ENCODE measurements at regions not wholly inside any gene's neighbourhood (a gene's known extent, or its start where the extent isn't known, plus 50 kb on each side); places are given as distances from the start of the nearest gene placed in this dataset.

DNA sequence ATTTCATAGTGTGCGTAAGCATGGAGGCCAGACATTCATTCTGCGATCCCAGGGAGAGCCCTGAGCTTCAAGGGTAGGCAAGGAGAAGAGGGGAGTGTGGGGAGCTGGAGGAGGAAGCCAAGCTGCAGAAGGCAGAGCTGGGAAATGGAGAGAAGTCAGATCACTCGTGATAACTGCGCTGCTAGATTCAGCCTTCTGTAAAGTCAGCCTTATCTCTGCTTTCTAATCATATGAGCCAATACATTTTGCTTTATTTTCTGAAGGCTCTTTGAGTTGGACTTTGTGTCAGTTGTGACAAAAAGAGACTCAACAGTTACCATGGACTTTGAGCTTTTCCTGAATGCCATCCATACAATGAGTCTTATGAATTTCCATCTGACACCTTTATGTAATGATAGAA, 61.7 kb upstream of the CREB5 start:
- Mint-ChIP-seq H3K36me3 (ENCODE audit: low read depth) (no peaks in the 10 kb centered on the region), H3K9me3 (no peaks in the 10 kb centered on the region), H3K4me1 (ENCODE audit: low read depth) (no peaks in the 10 kb centered on the region), H3K27me3 (ENCODE audit: low read depth) (peaks cover 2% of the 10 kb centered on the region), H3K27ac (no peak overlapping the region), H3K4me3 (no peak overlapping the region)
- no peak for DNase-seq (ENCODE audit: low spot score)

DNA sequence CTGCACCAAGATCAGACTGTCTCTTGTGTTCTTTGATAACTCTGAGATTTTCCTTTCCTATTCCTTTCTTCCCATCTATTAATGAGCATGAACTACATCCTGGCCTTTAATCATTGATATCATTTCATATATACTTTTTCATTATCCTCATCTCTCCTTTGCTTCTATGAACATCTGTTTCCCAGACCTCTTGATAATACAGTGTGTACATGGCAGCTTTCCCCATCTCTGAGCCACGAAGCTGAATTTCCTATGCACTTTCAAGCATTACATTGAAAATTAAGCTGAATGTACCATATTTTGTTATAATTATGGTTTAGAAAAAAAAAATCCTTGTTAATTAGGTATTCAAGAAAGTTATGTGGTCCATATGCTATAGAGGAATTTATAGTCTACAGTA, 60.9 kb upstream of the CREB5 start:
- Mint-ChIP-seq H3K36me3 (ENCODE audit: low read depth) (no peaks in the 10 kb centered on the region), H3K27ac (no peak overlapping the region), H3K27me3 (ENCODE audit: low read depth) (peaks cover 2% of the 10 kb centered on the region), H3K4me1 (ENCODE audit: low read depth) (no peaks in the 10 kb centered on the region), H3K9me3 (no peaks in the 10 kb centered on the region), H3K4me3 (no peak overlapping the region)
- DNase-seq (ENCODE audit: low spot score) = no peak

DNA sequence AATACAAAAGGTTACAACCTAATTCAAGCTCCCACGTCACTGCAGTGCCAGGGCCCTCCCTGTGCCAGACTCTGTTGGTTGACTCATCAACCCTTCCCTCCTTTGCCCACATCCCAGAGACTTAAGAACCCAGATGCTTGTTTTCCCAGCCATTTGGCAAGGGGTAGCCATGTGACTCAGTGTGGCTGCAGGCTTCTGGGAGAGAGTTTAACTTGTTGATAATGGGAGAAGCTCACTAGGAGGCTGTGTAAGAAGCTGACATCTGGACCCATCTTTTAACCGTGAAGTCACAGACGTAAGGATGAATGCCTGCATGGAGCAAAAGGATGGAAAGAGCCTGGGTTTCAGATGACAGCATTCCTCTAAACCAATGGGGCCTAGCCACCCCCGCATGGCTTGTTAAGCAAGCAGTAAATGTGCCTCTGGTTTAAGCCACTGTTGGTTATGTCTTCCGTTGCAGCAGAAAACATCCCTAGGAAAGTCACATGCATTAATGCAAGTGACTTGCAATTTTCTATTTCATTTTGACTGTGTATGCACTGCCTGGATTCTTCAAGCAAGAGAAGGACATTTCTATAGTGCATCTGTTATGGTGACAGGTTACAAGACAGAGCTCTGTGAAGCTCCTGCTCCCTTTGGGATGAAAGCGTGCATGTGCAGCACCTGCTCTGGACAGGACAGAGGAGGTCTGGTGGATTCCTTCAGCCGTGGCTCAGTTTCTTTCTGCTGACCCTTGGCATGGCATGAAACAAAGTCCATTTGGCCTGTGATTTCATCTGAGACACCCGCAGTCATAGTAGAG, 57.5 kb upstream of the CREB5 start:
- DNase-seq (ENCODE audit: low spot score) = no peak
- no peaks in the 10 kb centered on the region for H3K4me1 Mint-ChIP-seq (ENCODE audit: low read depth)
- no peak overlapping the region for H3K27ac Mint-ChIP-seq
- H3K36me3 Mint-ChIP-seq (ENCODE audit: low read depth) = no peaks in the 10 kb centered on the region
- H3K4me3 Mint-ChIP-seq = no peak overlapping the region
- H3K27me3 Mint-ChIP-seq (ENCODE audit: low read depth) = peaks cover 9% of the 10 kb centered on the region
- H3K9me3 Mint-ChIP-seq = no peaks in the 10 kb centered on the region

DNA sequence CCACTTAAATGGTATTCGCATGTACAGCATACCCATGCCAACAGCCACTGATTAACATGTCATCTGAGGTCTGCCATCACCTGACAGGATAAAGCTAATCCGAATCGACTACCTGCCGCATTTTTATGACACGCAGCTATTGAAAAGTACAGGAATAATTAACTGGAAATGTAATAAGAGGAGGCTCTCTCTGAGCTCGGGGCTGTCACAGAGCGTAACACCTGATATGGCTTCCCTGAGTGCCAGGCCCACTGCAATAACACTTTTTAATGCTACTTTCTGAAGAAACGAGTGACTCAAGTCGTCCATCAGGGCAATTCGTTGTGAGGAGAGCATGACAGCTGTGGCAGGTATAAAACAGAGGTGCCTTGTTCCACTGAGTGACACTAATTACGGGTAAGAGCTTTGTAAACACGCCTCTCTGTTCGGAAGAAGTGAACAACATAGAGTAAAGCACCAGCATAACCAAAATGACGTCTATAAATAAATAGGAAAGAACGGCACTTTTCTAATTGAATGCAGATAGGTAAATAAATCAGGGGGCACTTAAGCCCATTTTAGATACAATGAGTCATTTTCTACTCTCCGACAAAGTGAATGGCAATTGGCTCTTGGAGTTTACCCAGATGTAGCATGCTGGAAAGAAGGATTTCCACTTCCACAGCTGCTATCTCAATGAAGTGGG, 56.5 kb upstream of the CREB5 start:
- no peak overlapping the region for H3K27ac Mint-ChIP-seq
- DNase-seq (ENCODE audit: low spot score) = no peak
- H3K9me3 Mint-ChIP-seq = no peaks in the 10 kb centered on the region
- H3K27me3 Mint-ChIP-seq (ENCODE audit: low read depth) = peaks cover 9% of the 10 kb centered on the region
- H3K4me3 Mint-ChIP-seq = no peak overlapping the region
- H3K4me1 Mint-ChIP-seq (ENCODE audit: low read depth) = no peaks in the 10 kb centered on the region
- H3K36me3 Mint-ChIP-seq (ENCODE audit: low read depth) = no peaks in the 10 kb centered on the region

DNA sequence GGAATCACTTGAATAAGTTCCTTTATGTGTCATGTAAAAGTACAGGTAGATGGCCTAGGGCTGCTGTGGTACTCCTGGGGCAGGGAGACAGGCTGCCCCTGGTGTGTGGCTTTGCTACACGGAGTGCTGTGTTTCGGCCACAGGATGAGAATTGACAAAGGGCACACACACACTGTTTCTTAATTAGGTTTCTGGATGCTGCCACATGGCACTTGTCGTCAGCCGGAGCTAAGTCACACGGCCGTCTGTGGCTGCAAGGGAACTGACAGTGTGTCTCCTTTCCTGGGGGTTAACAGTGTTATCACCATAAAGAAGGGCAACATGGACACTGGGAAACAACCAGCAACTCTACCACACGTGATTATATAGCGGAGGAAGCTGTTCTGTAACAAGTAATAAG, 55.7 kb upstream of the CREB5 start:
- H3K27ac Mint-ChIP-seq = no peak overlapping the region
- no peak overlapping the region for H3K4me3 Mint-ChIP-seq
- peaks cover 7% of the 10 kb centered on the region for H3K27me3 Mint-ChIP-seq (ENCODE audit: low read depth)
- H3K9me3 Mint-ChIP-seq = no peaks in the 10 kb centered on the region
- no peaks in the 10 kb centered on the region for H3K4me1 Mint-ChIP-seq (ENCODE audit: low read depth)
- no peak for DNase-seq (ENCODE audit: low spot score)
- no peaks in the 10 kb centered on the region for H3K36me3 Mint-ChIP-seq (ENCODE audit: low read depth)

DNA sequence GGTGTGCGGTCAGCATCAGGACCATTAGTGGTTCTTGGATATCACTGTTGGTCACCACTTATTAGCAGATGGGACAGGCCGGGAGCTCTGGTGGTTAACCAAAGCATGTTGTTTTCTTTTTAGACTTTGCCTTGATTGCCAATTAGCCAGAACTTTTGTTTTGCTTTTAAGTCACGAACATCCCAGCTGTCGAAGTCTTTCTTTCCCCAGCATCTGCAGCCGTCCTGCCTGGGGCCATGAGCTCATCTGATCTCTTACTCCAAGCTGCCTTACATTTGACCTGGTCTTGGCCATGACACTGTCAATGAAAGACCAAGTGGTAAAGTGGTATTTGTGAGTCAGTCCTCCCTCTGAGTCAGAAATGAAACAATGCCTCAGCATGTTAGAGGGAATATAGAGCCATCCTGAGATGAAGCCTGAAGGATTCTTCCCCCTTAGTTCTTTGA, 53.9 kb upstream of the CREB5 start:
- H3K27me3 Mint-ChIP-seq (ENCODE audit: low read depth) = peaks cover 7% of the 10 kb centered on the region
- H3K4me1 Mint-ChIP-seq (ENCODE audit: low read depth) = no peaks in the 10 kb centered on the region
- no peak overlapping the region for H3K27ac Mint-ChIP-seq
- DNase-seq (ENCODE audit: low spot score) = no peak
- no peak overlapping the region for H3K4me3 Mint-ChIP-seq
- H3K36me3 Mint-ChIP-seq (ENCODE audit: low read depth) = no peaks in the 10 kb centered on the region
- no peaks in the 10 kb centered on the region for H3K9me3 Mint-ChIP-seq

DNA sequence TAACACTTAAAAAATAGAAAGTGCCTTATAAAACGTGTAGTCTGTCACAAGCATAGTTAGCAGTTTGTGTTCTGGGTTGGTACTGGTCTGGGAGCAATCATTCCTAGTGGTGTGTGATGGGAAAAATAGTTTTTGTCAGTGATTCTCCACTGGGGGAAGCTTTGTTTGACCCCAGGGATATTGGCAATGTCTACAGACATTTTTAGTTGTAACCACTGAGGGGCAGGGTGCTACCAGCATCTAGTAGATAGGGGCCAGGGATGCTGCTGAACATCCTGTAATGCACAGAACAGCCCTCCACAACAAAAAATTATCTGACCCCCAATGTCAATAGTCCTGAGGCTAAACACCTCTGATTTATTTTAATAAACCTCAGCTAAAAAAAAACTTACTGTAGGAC, 51.6 kb upstream of the CREB5 start:
- Mint-ChIP-seq H3K36me3 (ENCODE audit: low read depth) (no peaks in the 10 kb centered on the region), H3K4me3 (no peak overlapping the region)

DNA sequence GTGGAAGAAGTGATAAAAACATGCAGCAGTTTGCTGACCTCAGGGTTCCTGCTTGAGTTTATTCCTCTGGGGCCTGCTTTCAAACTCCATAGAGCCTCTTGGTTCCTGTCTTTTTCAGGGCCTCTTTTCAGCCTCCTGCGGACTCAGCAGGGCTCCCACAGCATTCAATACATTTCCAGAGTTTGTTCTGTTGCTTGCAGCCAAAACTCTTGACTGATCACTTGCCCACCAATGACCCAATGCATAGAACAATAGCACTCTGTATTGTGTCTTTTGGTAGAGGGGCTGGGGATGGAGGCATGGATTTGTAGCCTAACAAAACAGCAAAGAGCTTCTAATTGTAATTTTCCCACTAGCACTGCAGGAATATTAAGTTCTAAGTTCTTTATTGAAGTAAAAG, 50.8 kb upstream of the CREB5 start:
- Mint-ChIP-seq H3K36me3 (ENCODE audit: low read depth) (no peaks in the 10 kb centered on the region), H3K27me3 (ENCODE audit: low read depth) (peaks cover 7% of the 10 kb centered on the region), H3K9me3 (peaks cover 7% of the 10 kb centered on the region), H3K27ac (no peak overlapping the region), H3K4me3 (no peak overlapping the region), H3K4me1 (ENCODE audit: low read depth) (no peaks in the 10 kb centered on the region)
- no peak for DNase-seq (ENCODE audit: low spot score)

More for the DNA sequence above, 51.6 kb upstream of the CREB5 start:
- peaks cover 7% of the 10 kb centered on the region for H3K27me3 Mint-ChIP-seq (ENCODE audit: low read depth)
- no peak overlapping the region for H3K27ac Mint-ChIP-seq
- peaks cover 7% of the 10 kb centered on the region for H3K9me3 Mint-ChIP-seq
- H3K4me1 Mint-ChIP-seq (ENCODE audit: low read depth) = no peaks in the 10 kb centered on the region
- DNase-seq (ENCODE audit: low spot score) = no peak

DNA sequence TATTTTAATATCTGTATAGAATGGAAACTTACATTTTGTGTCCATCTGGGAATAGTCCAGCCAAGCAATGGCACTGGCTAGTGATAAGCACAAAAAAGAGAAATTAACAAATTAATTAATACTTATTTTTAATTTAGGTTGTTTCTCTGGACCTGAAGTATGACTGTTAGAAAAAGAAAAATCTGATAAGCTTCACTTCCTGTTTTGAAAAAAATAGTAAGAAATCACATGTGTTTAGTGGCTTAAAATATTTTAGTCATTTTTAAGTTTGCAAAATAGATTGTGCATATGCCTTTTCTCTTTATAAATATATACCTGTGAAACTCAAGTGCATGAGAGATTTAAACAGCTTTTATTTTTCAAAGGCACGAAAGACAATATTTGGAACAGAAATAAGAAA, 50.1 kb upstream of the CREB5 start:
- Mint-ChIP-seq H3K4me1 (ENCODE audit: low read depth) (no peaks in the 10 kb centered on the region), H3K27me3 (ENCODE audit: low read depth) (peaks cover 7% of the 10 kb centered on the region), H3K9me3 (peaks cover 7% of the 10 kb centered on the region), H3K27ac (no peak overlapping the region), H3K36me3 (ENCODE audit: low read depth) (no peaks in the 10 kb centered on the region), H3K4me3 (no peak overlapping the region)
- no peak for DNase-seq (ENCODE audit: low spot score)
